ENCODE measurements at regions not wholly inside any gene's neighbourhood (a gene's known extent, or its start where the extent isn't known, plus 50 kb on each side); places are given as distances from the start of the nearest gene placed in this dataset.

GRCh38 chr3:20343790-20344189 lies 157.8 kb upstream of the SGO1 start:
- TF ChIP-seq CTCF (IDR thresholded peaks at IDR 0.05) (no peak), POLR2A (IDR thresholded peaks at IDR 0.05) (no peak)

All from testis (tissue), 2 donors.